ENCODE measurements at regions not wholly inside any gene's neighbourhood (a gene's known extent, or its start where the extent isn't known, plus 50 kb on each side); places are given as distances from the start of the nearest gene placed in this dataset.

- no peaks in the 10 kb centered on the region for H3K27me3 ChIP-seq
- H3K4me1 ChIP-seq, result peaks cover 13% of the 10 kb centered on the region in 2 donors
- in situ Hi-C loops (cut with MboI; ENCODE audit: low sequenced_read_pairs in 4 of 4), result no loop called here
- H3K4me3 ChIP-seq, result no peak overlapping the region
- TF ChIP-seq, protein P1, sequence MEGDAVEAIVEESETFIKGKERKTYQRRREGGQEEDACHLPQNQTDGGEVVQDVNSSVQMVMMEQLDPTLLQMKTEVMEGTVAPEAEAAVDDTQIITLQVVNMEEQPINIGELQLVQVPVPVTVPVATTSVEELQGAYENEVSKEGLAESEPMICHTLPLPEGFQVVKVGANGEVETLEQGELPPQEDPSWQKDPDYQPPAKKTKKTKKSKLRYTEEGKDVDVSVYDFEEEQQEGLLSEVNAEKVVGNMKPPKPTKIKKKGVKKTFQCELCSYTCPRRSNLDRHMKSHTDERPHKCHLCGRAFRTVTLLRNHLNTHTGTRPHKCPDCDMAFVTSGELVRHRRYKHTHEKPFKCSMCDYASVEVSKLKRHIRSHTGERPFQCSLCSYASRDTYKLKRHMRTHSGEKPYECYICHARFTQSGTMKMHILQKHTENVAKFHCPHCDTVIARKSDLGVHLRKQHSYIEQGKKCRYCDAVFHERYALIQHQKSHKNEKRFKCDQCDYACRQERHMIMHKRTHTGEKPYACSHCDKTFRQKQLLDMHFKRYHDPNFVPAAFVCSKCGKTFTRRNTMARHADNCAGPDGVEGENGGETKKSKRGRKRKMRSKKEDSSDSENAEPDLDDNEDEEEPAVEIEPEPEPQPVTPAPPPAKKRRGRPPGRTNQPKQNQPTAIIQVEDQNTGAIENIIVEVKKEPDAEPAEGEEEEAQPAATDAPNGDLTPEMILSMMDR (IDR thresholded peaks at IDR 0.05 in 4 of 5, conservative IDR thresholded peaks at IDR 0.05 in 1 of 5), result no peak
- no peak for TF ChIP-seq POLR2A (IDR thresholded peaks at IDR 0.05)
- DNase-seq (no peak), ATAC-seq (no peak)
- H3K36me3 ChIP-seq, result no peaks in the 10 kb centered on the region
- no peaks in the 10 kb centered on the region for H3K9me3 ChIP-seq
- intact Hi-C loops (cut with DNase I; ENCODE audit: low total_unique reads), result no loop called here
- H3K27ac ChIP-seq, result no peak overlapping the region
These were observed 216.6 kb upstream of the KCNJ16 start for GRCh38 chr17:69858460-69858859.

- Histone ChIP-seq H3K27ac (no peak overlapping the region), H3K9me3 (no peaks in the 10 kb centered on the region), H3K27me3 (no peaks in the 10 kb centered on the region), H3K36me3 (no peaks in the 10 kb centered on the region), H3K4me1 (no peaks in the 10 kb centered on the region), H3K4me3 (no peak overlapping the region)
- intact Hi-C loops (cut with DNase I; ENCODE audit: low total_unique reads), result no loop called here
- DNase-seq (no peak), ATAC-seq (no peak)
- TF ChIP-seq, protein P1 (IDR thresholded peaks at IDR 0.05 in 4 of 5, conservative IDR thresholded peaks at IDR 0.05 in 1 of 5), result no peak
- no peak for TF ChIP-seq POLR2A (IDR thresholded peaks at IDR 0.05)
- in situ Hi-C loops (cut with MboI; ENCODE audit: low sequenced_read_pairs in 4 of 4), result no loop called here
These were observed 214.8 kb upstream of the KCNJ16 start for GRCh38 chr17:69860142-69860680.

DNA sequence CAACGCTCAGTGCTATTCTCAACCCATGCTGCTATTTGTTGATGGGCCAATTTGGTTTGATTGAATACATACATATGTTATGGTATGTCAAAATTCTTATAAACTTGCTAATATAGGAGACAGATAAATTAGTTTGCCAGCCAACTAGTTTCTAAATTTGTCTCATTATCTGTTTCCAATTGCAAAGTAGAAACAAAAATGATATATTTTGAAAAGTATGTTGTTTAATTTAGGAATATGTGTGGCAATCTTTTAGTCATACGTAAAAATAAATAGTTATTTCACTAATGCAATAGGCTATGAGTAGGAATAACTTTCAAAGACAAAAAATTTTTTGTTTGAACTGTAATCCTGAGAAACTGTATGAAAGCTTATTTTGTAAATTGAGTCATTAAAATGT lies 210.6 kb upstream of the KCNJ16 start:
- intact Hi-C loops (cut with DNase I; ENCODE audit: low total_unique reads) (no loop called here), in situ Hi-C loops (cut with MboI; ENCODE audit: low sequenced_read_pairs in 4 of 4) (no loop called here)
- no peaks in the 10 kb centered on the region for H3K4me1 ChIP-seq
- no peak overlapping the region for H3K4me3 ChIP-seq
- H3K36me3 ChIP-seq, result no peaks in the 10 kb centered on the region
- H3K9me3 ChIP-seq, result no peaks in the 10 kb centered on the region
- no peak for ATAC-seq
- no peak overlapping the region for H3K27ac ChIP-seq
- no peak for TF ChIP-seq POLR2A (IDR thresholded peaks at IDR 0.05)
- TF ChIP-seq, protein P1 (IDR thresholded peaks at IDR 0.05 in 4 of 5, conservative IDR thresholded peaks at IDR 0.05 in 1 of 5), result no peak
- no peak for DNase-seq
- no peaks in the 10 kb centered on the region for H3K27me3 ChIP-seq

DNA sequence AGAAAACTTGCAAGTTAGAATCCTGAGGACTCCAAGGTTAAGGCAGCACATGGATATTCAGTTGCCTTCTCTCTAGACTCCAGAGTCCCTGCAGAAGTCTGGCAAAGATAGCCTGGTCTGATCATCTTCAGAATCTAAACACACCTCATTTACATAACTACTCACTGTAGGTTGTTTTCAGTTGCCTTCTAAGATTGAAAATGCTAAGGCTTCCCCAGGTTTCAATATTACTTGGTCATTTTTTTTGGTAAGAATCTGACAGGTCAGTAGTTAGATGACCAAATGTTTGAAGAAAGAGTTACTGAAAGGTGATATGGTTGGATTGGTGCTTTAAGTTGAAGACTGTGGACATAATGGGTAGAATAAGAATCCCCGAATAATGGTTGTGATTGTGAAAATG lies 205.4 kb upstream of the KCNJ16 start:
- no peaks in the 10 kb centered on the region for H3K27me3 ChIP-seq
- intact Hi-C loops (cut with DNase I; ENCODE audit: low total_unique reads) (no loop called here), in situ Hi-C loops (cut with MboI; ENCODE audit: low sequenced_read_pairs in 4 of 4) (no loop called here)
- no peak for ATAC-seq
- H3K9me3 ChIP-seq, result no peaks in the 10 kb centered on the region
- H3K4me3 ChIP-seq, result no peak overlapping the region
- DNase-seq, result no peak
- H3K27ac ChIP-seq, result no peak overlapping the region
- no peaks in the 10 kb centered on the region for H3K4me1 ChIP-seq
- no peak for TF ChIP-seq POLR2A (IDR thresholded peaks at IDR 0.05)
- TF ChIP-seq, protein P1 (IDR thresholded peaks at IDR 0.05 in 4 of 5, conservative IDR thresholded peaks at IDR 0.05 in 1 of 5), result no peak
- no peaks in the 10 kb centered on the region for H3K36me3 ChIP-seq

- TF ChIP-seq, protein P1 (IDR thresholded peaks at IDR 0.05 in 4 of 5, conservative IDR thresholded peaks at IDR 0.05 in 1 of 5), result no peak
- TF ChIP-seq POLR2A (IDR thresholded peaks at IDR 0.05), result no peak
- Histone ChIP-seq H3K9me3 (no peaks in the 10 kb centered on the region), H3K36me3 (no peaks in the 10 kb centered on the region), H3K4me3 (no peak overlapping the region), H3K27me3 (no peaks in the 10 kb centered on the region), H3K4me1 (no peaks in the 10 kb centered on the region), H3K27ac (no peak overlapping the region)
- no peak for DNase-seq
- intact Hi-C loops (cut with DNase I; ENCODE audit: low total_unique reads), result no loop called here
- in situ Hi-C loops (cut with MboI; ENCODE audit: low sequenced_read_pairs in 4 of 4), result no loop called here
- ATAC-seq, result no peak
These were observed 204.9 kb upstream of the KCNJ16 start for GRCh38 chr17:69870091-69870530.
